T-helper 17 cell (primary cell): ENCODE measurements at regions not wholly inside any gene's neighbourhood (a gene's known extent, or its start where the extent isn't known, plus 50 kb on each side); places are given as distances from the start of the nearest gene placed in this dataset.

Experiments used
- ATAC-seq: fragments of 150-1000 bp; cut with Tn5 transposase; 2 replicates; pipeline ENCODE4 v1.10.0; 2021; ENCODE audit warnings: mild to moderate bottlenecking, moderate library complexity
- DNase-seq, 3 donors: peaks; one replicate each; pipeline versions ENCODE4 v3.0.0 to v3.0.0-alpha.2; 2020 to 2021
- H3K9me3 ChIP-seq: one replicate; pipeline ENCODE4 v1.7.0; 2013; ENCODE audit warnings: low read length, mild to moderate bottlenecking; ENCODE audit not compliant: control insufficient read depth, poor library complexity, severe bottlenecking
- H3K27ac Mint-ChIP-seq: one replicate; pipeline ENCODE4 v1.8.0; 2022; ENCODE audit warnings: mild to moderate bottlenecking, moderate library complexity, mixed read lengths
- H3K27me3 Mint-ChIP-seq: one replicate; pipeline ENCODE4 v1.8.0; 2022; ENCODE audit warnings: mixed read lengths
- H3K36me3 Mint-ChIP-seq: one replicate; pipeline ENCODE4 v1.8.0; 2022; ENCODE audit warnings: low read depth, mixed read lengths
- H3K4me1 Mint-ChIP-seq: one replicate; pipeline ENCODE4 v1.8.0; 2022; ENCODE audit warnings: mild to moderate bottlenecking, mixed read lengths
- H3K4me3 Mint-ChIP-seq: one replicate; pipeline ENCODE4 v1.8.0; 2022; ENCODE audit warnings: mild to moderate bottlenecking, moderate library complexity, mixed read lengths

DNA sequence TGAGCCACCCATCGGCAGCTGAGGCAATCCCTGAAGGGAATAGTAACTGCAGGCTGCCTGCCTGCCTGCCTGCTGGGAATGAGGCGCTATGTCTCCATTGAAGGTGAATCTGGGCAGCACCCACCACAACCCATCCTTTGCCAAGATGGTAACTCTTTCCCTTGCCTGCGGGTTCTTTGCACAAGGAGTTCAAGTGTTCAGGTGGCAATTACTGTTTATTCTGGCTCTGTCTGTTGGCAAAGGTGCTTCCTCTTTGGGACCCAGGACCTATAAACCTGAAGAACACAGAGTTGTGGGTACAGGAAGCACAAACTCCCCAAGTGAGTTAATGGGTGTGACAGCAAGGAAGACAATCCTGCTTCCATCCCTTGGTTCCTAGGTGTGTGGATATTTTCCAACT, 448.1 kb upstream of the ZNF507 start:
- no peaks in the 10 kb centered on the region for H3K9me3 ChIP-seq
- Mint-ChIP-seq H3K27me3 (no peaks in the 10 kb centered on the region), H3K27ac (no peak overlapping the region), H3K36me3 (no peaks in the 10 kb centered on the region), H3K4me3 (no peak overlapping the region), H3K4me1 (no peaks in the 10 kb centered on the region)
- DNase-seq (no peak), ATAC-seq (no peak)

DNA sequence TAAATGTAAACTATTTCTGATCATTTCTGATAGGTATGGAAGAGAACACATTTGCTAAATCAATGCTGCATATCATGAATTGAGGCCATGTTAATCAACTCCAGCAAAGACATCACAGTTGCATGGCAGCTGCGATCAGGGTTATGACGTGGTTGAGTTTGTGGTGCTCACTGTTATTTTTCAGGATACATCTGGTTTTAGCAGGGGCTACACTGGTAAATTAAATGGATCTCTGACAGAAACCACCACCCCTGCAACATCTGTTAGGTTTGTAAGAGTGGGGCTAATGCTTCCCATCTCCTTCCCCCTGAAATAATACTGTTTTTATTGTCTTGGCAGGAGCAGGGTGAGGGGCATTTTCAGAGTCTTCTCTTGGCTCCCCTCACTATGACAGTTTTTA, 444.4 kb upstream of the ZNF507 start:
- no peaks in the 10 kb centered on the region for H3K27me3 Mint-ChIP-seq
- H3K27ac Mint-ChIP-seq, result no peak overlapping the region
- H3K9me3 ChIP-seq, result no peaks in the 10 kb centered on the region
- ATAC-seq (no peak), DNase-seq (no peak)
- H3K36me3 Mint-ChIP-seq, result no peaks in the 10 kb centered on the region
- no peak overlapping the region for H3K4me3 Mint-ChIP-seq
- no peaks in the 10 kb centered on the region for H3K4me1 Mint-ChIP-seq

DNA sequence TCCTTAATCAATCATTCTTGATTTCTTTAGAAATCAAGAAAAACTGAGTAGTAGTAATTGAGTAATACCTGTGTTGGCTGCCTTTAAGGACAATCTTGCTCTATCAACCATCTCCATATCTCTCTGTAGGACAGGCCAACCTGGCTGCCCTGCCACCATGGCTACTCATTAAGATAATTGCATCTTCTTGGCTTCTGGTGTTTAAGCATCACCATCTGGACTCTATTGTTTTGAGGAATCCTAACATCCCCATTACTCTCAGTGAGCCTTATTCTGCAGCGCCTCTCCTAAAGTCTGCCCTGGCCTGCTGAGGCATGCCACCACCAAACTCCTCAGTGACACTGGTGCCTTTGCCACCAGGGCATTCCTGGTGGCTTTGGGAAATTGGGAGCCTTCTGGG, 442.6 kb upstream of the ZNF507 start:
- Mint-ChIP-seq H3K27ac (no peak overlapping the region), H3K4me3 (no peak overlapping the region), H3K27me3 (no peaks in the 10 kb centered on the region), H3K36me3 (no peaks in the 10 kb centered on the region), H3K4me1 (no peaks in the 10 kb centered on the region)
- H3K9me3 ChIP-seq, result no peaks in the 10 kb centered on the region
- DNase-seq, result no peak
- ATAC-seq, result no peak

DNA sequence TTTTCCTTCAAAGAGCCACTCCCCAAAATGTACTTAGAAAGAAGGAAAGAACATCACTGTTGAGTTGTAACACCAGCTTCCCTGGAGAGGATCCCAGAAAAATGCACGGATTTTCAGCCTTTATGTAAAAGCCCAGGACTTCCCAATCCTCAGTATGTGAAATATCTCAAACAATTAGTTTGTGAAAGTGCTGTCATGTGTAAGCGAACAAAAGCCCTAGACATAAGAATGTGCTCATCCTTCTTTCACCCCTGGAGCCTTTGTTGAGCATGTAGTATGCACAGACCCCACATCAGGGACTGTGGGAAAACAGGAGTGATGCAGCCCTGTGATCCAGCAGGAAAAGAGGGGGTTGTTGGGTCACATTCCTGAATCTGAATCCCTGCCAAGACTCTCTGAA, 441.4 kb upstream of the ZNF507 start:
- Mint-ChIP-seq H3K4me3 (no peak overlapping the region), H3K4me1 (no peaks in the 10 kb centered on the region), H3K36me3 (no peaks in the 10 kb centered on the region), H3K27me3 (no peaks in the 10 kb centered on the region), H3K27ac (no peak overlapping the region)
- no peak for ATAC-seq
- no peak for DNase-seq
- H3K9me3 ChIP-seq, result no peaks in the 10 kb centered on the region

DNA sequence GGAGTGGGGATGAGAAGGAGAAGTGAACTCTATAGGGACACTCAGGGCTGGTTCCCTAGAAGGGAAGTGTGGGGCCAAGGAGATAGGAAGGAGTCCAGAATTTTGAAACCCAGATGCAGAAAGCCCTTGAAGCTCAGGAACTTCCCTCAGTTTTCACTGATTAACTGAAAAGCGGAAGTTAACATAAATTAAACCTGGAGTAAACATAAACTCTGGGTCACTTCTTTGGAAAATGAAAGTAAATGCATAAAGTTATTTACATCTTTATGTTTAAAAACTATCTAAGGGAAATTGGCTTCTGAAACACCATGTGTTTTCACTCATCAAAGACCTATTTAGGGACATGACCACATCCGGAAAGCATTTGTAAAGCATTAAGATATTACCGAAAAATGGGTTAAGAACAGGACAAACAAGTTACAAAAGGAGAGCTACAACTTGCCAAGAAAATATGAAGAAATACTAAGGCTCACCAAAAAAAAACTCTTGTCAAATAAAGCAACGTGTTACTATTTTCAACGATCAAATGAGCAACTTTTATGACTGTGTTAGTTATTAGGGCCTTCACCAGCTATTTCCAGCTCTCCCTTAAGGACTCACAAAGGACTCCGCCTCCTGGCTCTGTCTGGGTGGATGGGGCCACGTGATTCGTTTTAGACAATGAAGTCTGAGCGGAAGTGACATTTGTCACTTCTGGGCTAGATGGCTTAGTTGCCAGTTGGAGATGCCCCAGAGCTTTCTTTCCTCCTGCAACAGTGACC, 439.1 kb upstream of the ZNF507 start:
- DNase-seq (no peak), ATAC-seq (no peak)
- Mint-ChIP-seq H3K27ac (no peak overlapping the region), H3K4me3 (no peak overlapping the region), H3K4me1 (no peaks in the 10 kb centered on the region), H3K27me3 (no peaks in the 10 kb centered on the region), H3K36me3 (no peaks in the 10 kb centered on the region)
- H3K9me3 ChIP-seq, result no peaks in the 10 kb centered on the region

DNA sequence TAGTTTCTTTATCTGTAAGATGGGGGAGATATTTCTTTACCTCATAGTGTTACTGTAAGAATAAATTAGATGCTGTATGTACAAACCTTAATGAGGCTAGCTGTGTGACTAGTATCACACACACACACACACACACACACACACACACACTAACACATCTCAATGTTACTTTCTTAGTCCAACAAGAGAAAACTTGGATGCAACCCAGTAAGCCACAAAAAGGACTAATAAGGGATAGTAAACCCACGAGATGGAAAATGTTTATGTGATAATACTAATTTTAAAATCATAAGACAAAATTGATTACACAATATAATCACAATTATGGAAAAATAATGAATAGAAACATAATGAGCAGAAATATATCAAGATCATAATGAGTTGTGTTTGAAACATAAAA, 437.7 kb upstream of the ZNF507 start:
- Mint-ChIP-seq H3K36me3 (no peaks in the 10 kb centered on the region), H3K27me3 (no peaks in the 10 kb centered on the region), H3K27ac (no peak overlapping the region), H3K4me1 (no peaks in the 10 kb centered on the region), H3K4me3 (no peak overlapping the region)
- no peaks in the 10 kb centered on the region for H3K9me3 ChIP-seq
- ATAC-seq, result no peak
- no peak for DNase-seq

DNA sequence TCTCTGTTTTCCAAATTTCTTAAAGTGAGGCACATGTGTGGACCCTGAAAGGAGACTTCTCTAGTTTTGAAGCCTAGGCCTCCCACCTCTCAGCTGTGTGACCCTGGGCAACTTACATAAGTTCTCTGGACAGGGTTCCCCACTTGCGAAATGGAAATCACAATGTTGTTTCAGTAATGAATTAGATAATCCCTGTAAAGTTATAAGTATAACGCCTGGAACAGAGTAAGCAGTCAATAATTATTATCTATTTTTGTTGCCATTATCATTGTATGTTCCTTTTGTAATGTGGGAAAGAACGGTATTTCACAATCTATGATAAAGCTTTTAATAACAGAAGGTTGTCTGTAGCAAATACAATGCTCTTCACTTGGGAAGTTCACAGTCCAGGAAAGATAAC, 437.3 kb upstream of the ZNF507 start:
- Mint-ChIP-seq H3K27me3 (no peaks in the 10 kb centered on the region), H3K27ac (no peak overlapping the region), H3K4me1 (no peaks in the 10 kb centered on the region), H3K36me3 (no peaks in the 10 kb centered on the region), H3K4me3 (no peak overlapping the region)
- H3K9me3 ChIP-seq, result no peaks in the 10 kb centered on the region
- ATAC-seq (no peak), DNase-seq (no peak)

DNA sequence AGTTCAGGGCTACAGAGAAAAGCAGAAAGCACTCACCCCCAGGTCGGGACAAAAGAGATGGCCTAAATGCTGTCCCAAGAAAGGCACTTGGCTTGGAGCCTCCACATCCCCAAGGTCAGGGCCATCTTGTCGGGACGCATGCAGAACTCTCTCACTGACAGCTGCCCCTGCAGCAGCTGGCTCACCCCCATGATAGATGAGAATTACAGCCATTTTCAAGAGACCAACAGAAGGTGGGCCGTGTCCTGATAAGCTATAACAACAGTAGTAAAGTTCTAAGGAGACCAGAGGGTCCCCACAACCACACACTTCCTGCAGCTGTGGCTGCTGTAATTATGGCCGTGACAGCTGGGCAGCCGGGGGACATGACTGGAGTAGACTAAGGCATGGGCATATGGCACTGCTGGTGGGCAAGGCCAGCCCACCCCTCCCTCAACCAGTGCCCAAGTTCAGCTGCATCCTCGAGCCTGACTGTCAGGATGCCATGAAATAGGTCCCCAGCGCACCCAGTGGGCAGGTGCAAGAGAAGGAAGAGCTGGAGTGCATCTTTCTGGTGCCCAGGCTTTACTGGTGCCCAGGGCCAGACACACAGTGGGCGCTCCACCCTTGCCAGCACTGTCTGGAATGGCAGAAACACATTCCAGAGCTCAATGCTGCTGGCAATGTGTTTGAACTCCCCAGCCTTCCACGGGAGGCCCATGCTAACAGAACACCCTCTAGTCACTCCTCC, 436.7 kb upstream of the ZNF507 start:
- no peak for DNase-seq
- no peak overlapping the region for H3K4me3 Mint-ChIP-seq
- no peaks in the 10 kb centered on the region for H3K9me3 ChIP-seq
- no peaks in the 10 kb centered on the region for H3K4me1 Mint-ChIP-seq
- no peaks in the 10 kb centered on the region for H3K27me3 Mint-ChIP-seq
- no peak for ATAC-seq
- H3K27ac Mint-ChIP-seq, result no peak overlapping the region
- H3K36me3 Mint-ChIP-seq, result no peaks in the 10 kb centered on the region

DNA sequence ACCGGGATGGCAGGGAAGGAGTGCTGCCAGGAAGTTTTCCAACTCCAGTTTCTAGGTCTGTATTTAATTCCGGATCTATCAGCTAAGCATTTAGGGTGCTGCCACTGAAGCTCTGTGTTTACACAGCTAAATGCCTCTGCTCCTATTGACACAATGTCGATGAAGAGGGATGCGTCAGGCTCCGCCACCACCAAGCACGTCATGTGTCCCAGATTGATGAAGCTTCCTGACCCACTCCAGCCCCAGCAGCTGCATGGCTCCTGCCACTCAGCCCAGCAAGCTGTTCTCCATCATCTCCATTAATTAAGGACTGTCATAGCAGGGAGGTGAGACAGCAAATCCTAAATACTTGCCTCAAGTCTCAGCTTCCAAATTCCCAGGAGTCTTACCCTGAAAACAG, 435.2 kb upstream of the ZNF507 start:
- DNase-seq, result no peak

DNA sequence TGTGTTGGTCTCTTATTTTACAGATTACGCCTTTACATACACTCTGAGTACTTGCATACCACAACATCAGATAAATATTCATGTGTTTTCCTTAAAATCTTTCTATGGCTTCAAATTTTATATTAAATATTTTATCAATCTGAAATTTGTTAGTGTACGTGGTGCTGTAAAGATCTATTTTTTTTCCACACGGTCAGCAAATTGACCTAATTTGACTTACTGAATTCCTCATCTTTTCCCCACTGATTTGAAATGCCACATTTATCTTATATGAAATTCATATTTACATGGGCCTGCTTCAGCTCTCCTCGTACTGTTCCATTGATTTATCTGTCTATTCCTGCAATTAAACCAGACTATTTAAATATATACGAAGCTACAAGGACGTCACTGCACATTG, 433.8 kb upstream of the ZNF507 start:
- Mint-ChIP-seq H3K27me3 (no peaks in the 10 kb centered on the region), H3K4me3 (no peak overlapping the region), H3K4me1 (no peaks in the 10 kb centered on the region), H3K36me3 (no peaks in the 10 kb centered on the region), H3K27ac (no peak overlapping the region)
- DNase-seq, result no peak
- ATAC-seq, result no peak
- no peaks in the 10 kb centered on the region for H3K9me3 ChIP-seq

More for the DNA sequence above, 435.2 kb upstream of the ZNF507 start:
- H3K27ac Mint-ChIP-seq, result no peak overlapping the region
- no peaks in the 10 kb centered on the region for H3K9me3 ChIP-seq
- no peak overlapping the region for H3K4me3 Mint-ChIP-seq
- no peaks in the 10 kb centered on the region for H3K36me3 Mint-ChIP-seq
- ATAC-seq, result no peak
- no peaks in the 10 kb centered on the region for H3K27me3 Mint-ChIP-seq
- H3K4me1 Mint-ChIP-seq, result no peaks in the 10 kb centered on the region

DNA sequence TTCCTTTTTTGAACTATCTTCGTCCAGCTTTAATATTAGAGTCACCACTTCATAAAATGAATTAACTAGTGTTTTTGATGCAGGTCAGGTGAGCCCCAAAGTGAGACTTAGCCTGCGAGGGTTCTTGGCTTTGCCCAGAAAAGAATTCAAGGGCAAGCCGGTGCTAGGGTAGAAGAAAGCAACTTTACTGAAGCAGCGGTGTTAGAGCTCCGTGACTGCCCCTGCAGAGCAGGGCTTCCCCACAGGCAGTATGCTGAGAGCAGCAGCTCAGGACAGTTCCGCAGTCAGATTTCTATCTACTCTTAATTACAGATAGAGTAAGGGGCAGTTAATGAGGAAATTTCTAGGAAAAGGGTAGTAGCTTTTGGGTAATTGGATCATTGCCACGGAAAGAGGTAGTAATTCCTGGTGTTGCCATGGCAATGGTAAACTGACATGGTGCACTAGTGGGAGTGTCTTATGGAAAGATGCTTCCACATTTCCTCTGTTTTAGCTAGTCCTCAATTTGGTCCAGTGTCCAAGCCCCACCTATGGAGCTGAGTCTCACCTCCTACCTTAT, 432.2 kb upstream of the ZNF507 start:
- Mint-ChIP-seq H3K4me1 (no peaks in the 10 kb centered on the region), H3K27ac (no peak overlapping the region), H3K27me3 (no peaks in the 10 kb centered on the region), H3K36me3 (no peaks in the 10 kb centered on the region), H3K4me3 (no peak overlapping the region)
- no peak for ATAC-seq
- no peaks in the 10 kb centered on the region for H3K9me3 ChIP-seq
- DNase-seq, result no peak

DNA sequence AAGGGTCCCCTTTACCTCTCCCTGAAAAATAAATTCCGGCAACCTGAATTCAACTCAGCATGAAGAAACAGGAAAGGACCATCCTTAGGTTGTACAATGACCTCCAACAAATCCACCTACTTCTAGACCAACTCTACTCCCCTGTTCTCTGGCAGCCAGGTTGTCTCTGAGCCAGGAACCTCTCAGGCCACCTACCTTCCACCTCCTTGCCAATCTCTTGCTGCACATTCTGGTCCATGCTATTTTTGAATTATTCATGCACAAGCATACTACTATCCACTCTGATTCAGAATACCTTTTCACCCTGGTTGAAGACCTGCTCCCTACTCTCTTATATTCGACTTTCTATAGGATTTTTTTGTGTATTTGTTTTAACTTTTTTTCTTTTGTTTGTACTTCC, 415.0 kb upstream of the ZNF507 start:
- Mint-ChIP-seq H3K36me3 (no peaks in the 10 kb centered on the region), H3K4me1 (no peaks in the 10 kb centered on the region), H3K27me3 (no peaks in the 10 kb centered on the region), H3K4me3 (no peak overlapping the region), H3K27ac (no peak overlapping the region)
- no peak for ATAC-seq
- no peak for DNase-seq
- H3K9me3 ChIP-seq, result no peaks in the 10 kb centered on the region

DNA sequence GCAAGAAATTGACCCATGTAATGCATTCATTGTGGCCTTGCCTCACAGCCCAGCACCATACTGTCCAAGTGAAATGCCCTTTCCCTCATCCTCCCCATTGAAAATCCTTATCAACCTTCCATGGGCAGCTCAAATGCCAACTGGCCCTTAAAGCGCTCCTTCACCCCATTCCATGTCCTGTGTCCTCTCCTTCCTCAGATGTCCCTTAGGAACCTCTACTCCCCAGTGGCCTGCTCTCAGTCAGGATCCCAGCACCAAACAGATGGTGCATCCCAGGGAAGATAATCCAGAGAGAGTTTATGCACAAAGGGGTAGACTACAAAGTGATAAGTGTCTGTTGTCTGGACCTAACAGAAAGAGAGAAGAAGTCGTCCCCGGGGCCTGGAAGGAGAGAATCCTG, 407.4 kb upstream of the ZNF507 start:
- Mint-ChIP-seq H3K4me3 (no peak overlapping the region), H3K36me3 (no peaks in the 10 kb centered on the region), H3K27me3 (peaks cover 2% of the 10 kb centered on the region), H3K27ac (no peak overlapping the region), H3K4me1 (no peaks in the 10 kb centered on the region)
- H3K9me3 ChIP-seq, result no peaks in the 10 kb centered on the region
- ATAC-seq (no peak), DNase-seq (no peak)

DNA sequence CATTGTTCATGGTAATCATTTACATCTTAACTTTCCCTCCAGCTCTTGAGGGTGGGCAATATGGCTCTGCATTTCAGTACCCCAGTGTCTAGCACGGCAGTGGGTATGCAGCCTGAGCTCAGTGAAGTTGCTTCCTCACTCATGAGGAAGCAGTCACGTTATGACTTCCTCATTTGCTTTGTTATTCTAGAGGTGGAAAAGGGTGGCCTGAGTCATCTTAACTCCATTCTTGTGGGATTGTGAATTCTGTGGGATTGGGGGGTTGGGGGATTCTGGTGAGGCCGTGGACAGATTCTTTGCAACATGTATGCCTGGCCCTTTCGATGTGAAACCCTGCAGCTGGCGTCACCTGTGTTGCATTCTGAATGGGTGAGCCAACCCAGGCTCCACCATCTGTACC, 406.7 kb upstream of the ZNF507 start:
- Mint-ChIP-seq H3K27ac (no peak overlapping the region), H3K4me3 (no peak overlapping the region), H3K4me1 (no peaks in the 10 kb centered on the region), H3K36me3 (no peaks in the 10 kb centered on the region), H3K27me3 (peaks cover 7% of the 10 kb centered on the region)
- no peaks in the 10 kb centered on the region for H3K9me3 ChIP-seq
- DNase-seq (no peak), ATAC-seq (no peak)
